Vagina (tissue), 2 donors: ENCODE measurements at regions not wholly inside any gene's neighbourhood (a gene's known extent, or its start where the extent isn't known, plus 50 kb on each side); places are given as distances from the start of the nearest gene placed in this dataset.

Experiments used
- CTCF ChIP-seq, 3 experiments: fragments of 450-650 bp in 2 of 3; fragments of 200-600 bp in 1 of 3; sonication (generic) in 1 of 3; IDR thresholded peaks; one replicate each; pipeline ENCODE4 v1.5.1; 2017 to 2019; ENCODE audit warnings: antibody characterized with exemption in 3 of 3, mild to moderate bottlenecking in 2 of 3, moderate library complexity in 2 of 3
- POLR2A ChIP-seq, 2 donors: fragments of 450-650 bp; IDR thresholded peaks; one replicate each; pipeline ENCODE4 v1.6.1; 2017; ENCODE audit warnings: antibody characterized with exemption in 2 of 2, mild to moderate bottlenecking in 2 of 2, moderate library complexity in 2 of 2
- POLR2AphosphoS5 ChIP-seq, 2 donors: sonication (generic); formaldehyde crosslinking; IDR thresholded peaks; one replicate each; pipeline ENCODE4 v1.9.0; 2017; ENCODE audit warnings: antibody characterized with exemption in 2 of 2, mild to moderate bottlenecking in 2 of 2, low read depth in 1 of 2; ENCODE audit not compliant: insufficient read depth in 1 of 2

- no peak for TF ChIP-seq CTCF (IDR thresholded peaks at IDR 0.05)
- no peak for TF ChIP-seq POLR2AphosphoS5 (IDR thresholded peaks at IDR 0.05; ENCODE audit: insufficient read depth in 1 of 2, low read depth in 1 of 2)
- no peak for TF ChIP-seq POLR2A (IDR thresholded peaks at IDR 0.05)
Observed at GRCh38 chr1:14506471-14507255, 91.8 kb upstream of the KAZN start.
